D721Med (cell line): ENCODE measurements at regions not wholly inside any gene's neighbourhood (a gene's known extent, or its start where the extent isn't known, plus 50 kb on each side); places are given as distances from the start of the nearest gene placed in this dataset.

Experiments
- DNase-seq: peaks from one replicate; pipeline ENCODE4 v3.0.0; 2011; ENCODE audit warnings: low spot score; ENCODE audit not compliant: insufficient read length
- FAIRE-seq: peaks from 2 replicates; lab custom pipeline; 2011; peaks lifted over from hg19 to GRCh38; lab: Jason Lieb, UNC
- TF ChIP-seq, protein P1 (sequence below): IDR thresholded peaks from 2 replicates; pipeline ENCODE4 v1.5.1; 2012; ENCODE audit warnings: mild to moderate bottlenecking, control low read depth; ENCODE audit not compliant: insufficient read depth; ENCODE audit errors: missing control alignments

DNA sequence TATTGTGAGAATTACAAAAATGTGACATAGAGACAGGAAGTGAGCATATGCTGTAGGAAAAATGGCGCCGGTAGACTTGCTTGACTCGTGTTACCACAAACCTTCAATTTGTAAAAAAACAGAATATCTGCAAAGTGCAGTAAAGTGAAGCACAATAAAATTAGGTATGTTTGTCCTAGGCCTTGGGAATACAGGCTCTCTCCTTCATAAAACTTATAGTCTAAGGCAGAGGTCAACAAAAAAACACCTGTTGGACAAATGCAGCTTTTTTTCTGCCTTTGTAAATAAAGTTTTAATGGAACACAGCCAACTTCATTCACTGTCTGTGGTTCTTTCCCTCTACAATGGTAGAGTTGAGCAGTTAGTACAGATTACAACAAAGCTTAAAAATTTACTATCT is 216.8 kb upstream of the SATB1 start:
- FAIRE-seq (no peak), DNase-seq (no peak)
- TF ChIP-seq, protein P1, sequence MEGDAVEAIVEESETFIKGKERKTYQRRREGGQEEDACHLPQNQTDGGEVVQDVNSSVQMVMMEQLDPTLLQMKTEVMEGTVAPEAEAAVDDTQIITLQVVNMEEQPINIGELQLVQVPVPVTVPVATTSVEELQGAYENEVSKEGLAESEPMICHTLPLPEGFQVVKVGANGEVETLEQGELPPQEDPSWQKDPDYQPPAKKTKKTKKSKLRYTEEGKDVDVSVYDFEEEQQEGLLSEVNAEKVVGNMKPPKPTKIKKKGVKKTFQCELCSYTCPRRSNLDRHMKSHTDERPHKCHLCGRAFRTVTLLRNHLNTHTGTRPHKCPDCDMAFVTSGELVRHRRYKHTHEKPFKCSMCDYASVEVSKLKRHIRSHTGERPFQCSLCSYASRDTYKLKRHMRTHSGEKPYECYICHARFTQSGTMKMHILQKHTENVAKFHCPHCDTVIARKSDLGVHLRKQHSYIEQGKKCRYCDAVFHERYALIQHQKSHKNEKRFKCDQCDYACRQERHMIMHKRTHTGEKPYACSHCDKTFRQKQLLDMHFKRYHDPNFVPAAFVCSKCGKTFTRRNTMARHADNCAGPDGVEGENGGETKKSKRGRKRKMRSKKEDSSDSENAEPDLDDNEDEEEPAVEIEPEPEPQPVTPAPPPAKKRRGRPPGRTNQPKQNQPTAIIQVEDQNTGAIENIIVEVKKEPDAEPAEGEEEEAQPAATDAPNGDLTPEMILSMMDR, result no peak

DNA sequence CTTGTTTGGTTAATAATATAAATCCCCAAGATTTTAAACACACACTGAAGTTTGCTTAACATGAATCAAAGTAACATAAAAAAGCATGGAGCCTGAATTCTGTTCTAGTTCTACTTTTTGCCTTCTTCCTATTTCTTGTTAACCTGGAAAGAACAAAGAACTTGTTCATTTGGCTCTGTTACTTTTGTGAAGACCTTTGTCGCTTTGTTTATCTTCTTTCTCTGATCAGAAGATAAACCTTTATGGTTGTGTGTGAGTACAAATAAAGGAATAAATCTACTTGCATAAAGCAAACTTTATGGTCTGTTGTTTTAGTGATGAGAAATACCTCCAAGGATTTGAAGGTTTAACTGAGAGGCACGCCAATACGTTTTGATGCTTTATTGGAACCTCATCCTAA is 210.1 kb upstream of the SATB1 start:
- FAIRE-seq (no peak), DNase-seq (no peak)
- TF ChIP-seq, protein P1, result no peak

DNA sequence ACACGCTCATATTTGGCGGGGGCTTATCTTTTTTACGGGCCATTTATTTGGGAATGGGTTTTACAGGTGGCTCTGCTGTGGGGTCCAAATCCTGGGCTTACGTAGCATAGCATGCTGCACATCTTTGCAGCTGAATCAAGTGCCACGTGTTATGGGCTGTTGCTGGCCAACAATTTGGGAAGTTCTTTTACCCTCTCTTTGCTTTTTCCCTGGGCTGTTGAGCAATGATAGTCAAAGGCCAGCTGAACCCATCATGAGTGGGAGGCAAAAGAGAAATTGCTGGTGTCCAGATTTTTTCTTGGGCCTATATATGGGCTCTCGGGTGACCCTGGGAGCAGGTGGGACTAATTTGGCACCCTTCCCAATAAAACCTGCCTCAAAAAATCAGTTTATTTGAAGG is 209.3 kb upstream of the SATB1 start:
- DNase-seq (no peak), FAIRE-seq (no peak)
- TF ChIP-seq, protein P1, result no peak

DNA sequence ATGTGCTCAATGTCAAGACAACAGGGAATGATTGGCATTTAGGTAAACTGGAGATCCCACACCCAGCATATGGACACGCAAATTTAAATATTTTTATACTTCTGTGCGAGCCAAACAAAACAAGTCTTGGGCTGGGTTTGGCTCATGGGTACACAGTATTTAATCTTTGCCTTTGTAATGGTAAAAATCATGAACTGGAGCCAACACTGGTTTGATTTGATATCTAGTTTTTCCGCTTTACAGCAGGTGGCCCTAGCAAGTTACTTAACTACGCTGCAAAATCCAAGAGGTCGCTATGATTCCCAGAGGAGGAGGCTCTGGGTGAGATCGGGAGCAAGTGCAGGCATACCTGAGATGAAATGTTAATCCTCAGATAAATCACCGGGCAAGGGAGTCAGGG is 207.9 kb upstream of the SATB1 start:
- TF ChIP-seq, protein P1, result no peak
- no peak for DNase-seq
- no peak for FAIRE-seq

DNA sequence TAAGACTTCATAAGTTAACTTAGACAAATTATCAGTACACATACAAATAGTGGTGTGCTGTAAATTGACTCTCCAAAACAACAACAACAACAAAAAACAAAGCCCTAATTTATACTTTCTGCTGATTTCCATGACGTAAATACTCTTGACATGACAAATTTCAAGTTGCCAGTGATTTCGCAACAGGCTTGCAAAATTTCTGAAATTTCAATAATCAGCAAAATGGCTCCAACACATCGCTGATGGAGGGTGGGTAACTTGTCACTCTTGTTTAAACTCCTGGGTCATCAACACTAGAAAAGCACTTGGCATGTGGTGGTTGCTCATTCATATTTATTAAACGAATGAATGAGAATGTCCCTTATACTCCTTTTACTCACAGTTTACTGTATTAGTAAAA is 205.2 kb upstream of the SATB1 start:
- FAIRE-seq (no peak), DNase-seq (no peak)
- TF ChIP-seq, protein P1, result no peak

DNA sequence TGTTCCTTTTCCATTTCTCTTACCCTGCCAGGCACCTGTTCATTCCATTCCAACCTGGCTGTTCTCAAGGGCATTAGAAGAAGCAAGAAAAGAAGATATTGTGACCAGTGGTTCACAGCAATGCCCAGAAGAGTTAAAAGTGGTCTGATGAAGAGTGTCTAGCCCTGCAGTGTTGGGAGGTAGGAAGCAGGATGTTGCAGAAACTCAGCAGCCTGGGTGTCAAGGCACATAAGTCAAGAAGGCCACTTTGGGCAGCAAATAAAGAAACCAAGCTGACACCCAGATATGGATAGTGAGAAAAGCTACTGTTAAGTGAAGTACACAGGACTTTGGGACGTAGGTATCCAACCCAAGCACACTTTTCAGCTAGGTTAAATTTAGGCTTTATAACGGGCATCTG is 199.9 kb upstream of the SATB1 start:
- DNase-seq (no peak), FAIRE-seq (no peak)
- TF ChIP-seq, protein P1, result no peak

DNA sequence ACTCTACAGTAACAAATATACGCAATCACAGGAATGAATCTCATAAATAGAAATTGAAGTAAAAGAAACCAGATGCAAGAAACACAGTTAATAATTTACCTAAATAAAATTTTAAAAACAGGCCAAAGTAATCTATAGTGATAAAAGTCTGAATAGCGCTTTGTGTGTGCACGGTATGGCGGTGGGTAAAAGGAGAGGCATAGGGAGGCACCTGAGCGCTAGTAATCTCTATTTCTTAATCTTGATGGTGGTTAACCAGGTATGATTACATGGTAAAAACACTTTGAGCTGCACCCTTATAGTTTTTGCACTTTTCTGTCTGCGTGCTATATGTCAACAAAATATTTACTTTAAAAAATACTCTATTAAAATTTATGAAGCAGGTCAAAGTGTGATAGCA is 198.1 kb upstream of the SATB1 start:
- FAIRE-seq, result no peak
- TF ChIP-seq, protein P1, result no peak
- DNase-seq, result no peak
